HCT116 (cell line): ENCODE measurements at regions not wholly inside any gene's neighbourhood (a gene's known extent, or its start where the extent isn't known, plus 50 kb on each side); places are given as distances from the start of the nearest gene placed in this dataset.

ENCODE experiments used
- CEBPB ChIP-seq: IDR thresholded peaks from 2 replicates; pipeline ENCODE4 v1.6.1; 2012; ENCODE audit warnings: low read depth
- EZH2phosphoT487 ChIP-seq: fragments of 200-600 bp; IDR thresholded peaks from 2 replicates; pipeline ENCODE4 v1.6.1; 2018; ENCODE audit warnings: antibody characterized with exemption, borderline replicate concordance
- POLR2A ChIP-seq: IDR thresholded peaks from 2 replicates; pipeline ENCODE4 v1.7.0; 2011; ENCODE audit warnings: borderline replicate concordance; ENCODE audit not compliant: insufficient read depth, insufficient read length; ENCODE audit errors: extremely low read depth
- POLR2AphosphoS5 ChIP-seq: IDR thresholded peaks from 2 replicates; pipeline ENCODE4 v1.6.1; 2011; ENCODE audit warnings: mild to moderate bottlenecking, low read depth, low read length, moderate library complexity
- TF ChIP-seq, protein P1 (sequence below), 3 experiments: fragments of 200-600 bp in 1 of 3; sonication (generic) in 1 of 3; IDR thresholded peaks in 2 of 3; conservative IDR thresholded peaks in 1 of 3; 2 replicates each; pipeline ENCODE4 v1.5.1; 2012 to 2017; ENCODE audit warnings: low read depth in 2 of 3, low read length in 2 of 3, antibody characterized with exemption in 1 of 3, borderline replicate concordance in 1 of 3, control low read depth in 1 of 3, mild to moderate bottlenecking in 1 of 3, mixed read lengths in 1 of 3, mixed run types in 1 of 3, moderate library complexity in 1 of 3; ENCODE audit not compliant: insufficient read depth in 1 of 3
- TF ChIP-seq, protein P2 (sequence below): IDR thresholded peaks from 2 replicates; pipeline ENCODE4 v1.6.1; 2011; ENCODE audit warnings: mild to moderate bottlenecking, low read length, moderate library complexity; ENCODE audit not compliant: insufficient replicate concordance; ENCODE audit errors: extremely low read depth
- TF ChIP-seq, protein P3 (sequence below): IDR thresholded peaks from 2 replicates; pipeline ENCODE4 v1.6.1; 2012
- TF ChIP-seq, protein P4 (sequence below): IDR thresholded peaks from 2 replicates; pipeline ENCODE4 v1.6.1; 2012; ENCODE audit warnings: low read depth

DNA sequence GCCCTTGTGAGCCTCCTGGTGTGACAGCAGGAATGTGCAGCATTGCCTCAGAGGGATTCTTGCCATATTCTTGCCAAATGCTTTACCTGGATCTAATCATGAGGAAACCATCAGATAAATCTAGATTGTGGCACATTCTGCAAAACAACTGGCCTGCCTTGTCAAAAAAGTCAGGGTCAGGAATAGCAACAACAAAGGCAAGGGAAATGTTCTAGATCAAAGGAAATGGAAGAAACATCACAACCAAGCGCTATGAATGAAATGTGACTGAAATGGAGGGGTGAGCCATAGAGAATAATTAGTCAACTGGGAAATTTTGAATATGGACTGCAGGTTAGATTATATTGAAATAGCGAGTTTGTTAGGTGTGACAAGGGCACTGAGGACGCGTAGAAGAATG, 262.6 kb upstream of the CDYL start:
- no peak for TF ChIP-seq CEBPB
- TF ChIP-seq, protein P1, sequence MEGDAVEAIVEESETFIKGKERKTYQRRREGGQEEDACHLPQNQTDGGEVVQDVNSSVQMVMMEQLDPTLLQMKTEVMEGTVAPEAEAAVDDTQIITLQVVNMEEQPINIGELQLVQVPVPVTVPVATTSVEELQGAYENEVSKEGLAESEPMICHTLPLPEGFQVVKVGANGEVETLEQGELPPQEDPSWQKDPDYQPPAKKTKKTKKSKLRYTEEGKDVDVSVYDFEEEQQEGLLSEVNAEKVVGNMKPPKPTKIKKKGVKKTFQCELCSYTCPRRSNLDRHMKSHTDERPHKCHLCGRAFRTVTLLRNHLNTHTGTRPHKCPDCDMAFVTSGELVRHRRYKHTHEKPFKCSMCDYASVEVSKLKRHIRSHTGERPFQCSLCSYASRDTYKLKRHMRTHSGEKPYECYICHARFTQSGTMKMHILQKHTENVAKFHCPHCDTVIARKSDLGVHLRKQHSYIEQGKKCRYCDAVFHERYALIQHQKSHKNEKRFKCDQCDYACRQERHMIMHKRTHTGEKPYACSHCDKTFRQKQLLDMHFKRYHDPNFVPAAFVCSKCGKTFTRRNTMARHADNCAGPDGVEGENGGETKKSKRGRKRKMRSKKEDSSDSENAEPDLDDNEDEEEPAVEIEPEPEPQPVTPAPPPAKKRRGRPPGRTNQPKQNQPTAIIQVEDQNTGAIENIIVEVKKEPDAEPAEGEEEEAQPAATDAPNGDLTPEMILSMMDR (IDR thresholded peaks at IDR 0.05 in 2 of 3, conservative IDR thresholded peaks at IDR 0.05 in 1 of 3; ENCODE audit: borderline replicate concordance in 1 of 3, insufficient read depth in 1 of 3, low read depth in 2 of 3, low read length in 2 of 3) = no peak
- TF ChIP-seq, protein P2, sequence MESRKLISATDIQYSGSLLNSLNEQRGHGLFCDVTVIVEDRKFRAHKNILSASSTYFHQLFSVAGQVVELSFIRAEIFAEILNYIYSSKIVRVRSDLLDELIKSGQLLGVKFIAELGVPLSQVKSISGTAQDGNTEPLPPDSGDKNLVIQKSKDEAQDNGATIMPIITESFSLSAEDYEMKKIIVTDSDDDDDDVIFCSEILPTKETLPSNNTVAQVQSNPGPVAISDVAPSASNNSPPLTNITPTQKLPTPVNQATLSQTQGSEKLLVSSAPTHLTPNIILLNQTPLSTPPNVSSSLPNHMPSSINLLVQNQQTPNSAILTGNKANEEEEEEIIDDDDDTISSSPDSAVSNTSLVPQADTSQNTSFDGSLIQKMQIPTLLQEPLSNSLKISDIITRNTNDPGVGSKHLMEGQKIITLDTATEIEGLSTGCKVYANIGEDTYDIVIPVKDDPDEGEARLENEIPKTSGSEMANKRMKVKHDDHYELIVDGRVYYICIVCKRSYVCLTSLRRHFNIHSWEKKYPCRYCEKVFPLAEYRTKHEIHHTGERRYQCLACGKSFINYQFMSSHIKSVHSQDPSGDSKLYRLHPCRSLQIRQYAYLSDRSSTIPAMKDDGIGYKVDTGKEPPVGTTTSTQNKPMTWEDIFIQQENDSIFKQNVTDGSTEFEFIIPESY = no peak
- TF ChIP-seq, protein P3, sequence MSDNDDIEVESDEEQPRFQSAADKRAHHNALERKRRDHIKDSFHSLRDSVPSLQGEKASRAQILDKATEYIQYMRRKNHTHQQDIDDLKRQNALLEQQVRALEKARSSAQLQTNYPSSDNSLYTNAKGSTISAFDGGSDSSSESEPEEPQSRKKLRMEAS = no peak
- TF ChIP-seq, protein P4, sequence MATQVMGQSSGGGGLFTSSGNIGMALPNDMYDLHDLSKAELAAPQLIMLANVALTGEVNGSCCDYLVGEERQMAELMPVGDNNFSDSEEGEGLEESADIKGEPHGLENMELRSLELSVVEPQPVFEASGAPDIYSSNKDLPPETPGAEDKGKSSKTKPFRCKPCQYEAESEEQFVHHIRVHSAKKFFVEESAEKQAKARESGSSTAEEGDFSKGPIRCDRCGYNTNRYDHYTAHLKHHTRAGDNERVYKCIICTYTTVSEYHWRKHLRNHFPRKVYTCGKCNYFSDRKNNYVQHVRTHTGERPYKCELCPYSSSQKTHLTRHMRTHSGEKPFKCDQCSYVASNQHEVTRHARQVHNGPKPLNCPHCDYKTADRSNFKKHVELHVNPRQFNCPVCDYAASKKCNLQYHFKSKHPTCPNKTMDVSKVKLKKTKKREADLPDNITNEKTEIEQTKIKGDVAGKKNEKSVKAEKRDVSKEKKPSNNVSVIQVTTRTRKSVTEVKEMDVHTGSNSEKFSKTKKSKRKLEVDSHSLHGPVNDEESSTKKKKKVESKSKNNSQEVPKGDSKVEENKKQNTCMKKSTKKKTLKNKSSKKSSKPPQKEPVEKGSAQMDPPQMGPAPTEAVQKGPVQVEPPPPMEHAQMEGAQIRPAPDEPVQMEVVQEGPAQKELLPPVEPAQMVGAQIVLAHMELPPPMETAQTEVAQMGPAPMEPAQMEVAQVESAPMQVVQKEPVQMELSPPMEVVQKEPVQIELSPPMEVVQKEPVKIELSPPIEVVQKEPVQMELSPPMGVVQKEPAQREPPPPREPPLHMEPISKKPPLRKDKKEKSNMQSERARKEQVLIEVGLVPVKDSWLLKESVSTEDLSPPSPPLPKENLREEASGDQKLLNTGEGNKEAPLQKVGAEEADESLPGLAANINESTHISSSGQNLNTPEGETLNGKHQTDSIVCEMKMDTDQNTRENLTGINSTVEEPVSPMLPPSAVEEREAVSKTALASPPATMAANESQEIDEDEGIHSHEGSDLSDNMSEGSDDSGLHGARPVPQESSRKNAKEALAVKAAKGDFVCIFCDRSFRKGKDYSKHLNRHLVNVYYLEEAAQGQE = no peak
- no peak for TF ChIP-seq EZH2phosphoT487
- no peak for TF ChIP-seq POLR2AphosphoS5
- TF ChIP-seq POLR2A = no peak
